GM12878 (cell line): ENCODE measurements at regions not wholly inside any gene's neighbourhood (a gene's known extent, or its start where the extent isn't known, plus 50 kb on each side); places are given as distances from the start of the nearest gene placed in this dataset.

Experiments used
- ATAC-seq: fragments of 200-7000 bp; cut with Tn5 transposase; 3 replicates; pipeline ENCODE4 v1.9.1; 2020; ENCODE audit warnings: mild to moderate bottlenecking, moderate library complexity
- BruUV-seq: library from RNA; stranded (reverse); fragments of 400-500 nt; replicated peaks from 2 replicates; lab custom pipeline; 2021; lab: Mats Ljungman, UMichigan
- CTCF ChIA-PET: fragments of 300-600 bp; sonication (Branson Sonifier 250); formaldehyde crosslinking; extraction: SDS; loops from one replicate; lab custom pipeline; 2021; ENCODE audit warnings: inconsistent platforms; lab: Yijun Ruan, JAX
- POLR2A ChIA-PET: fragments of 350-600 bp; formaldehyde crosslinking; extraction: SDS; loops from one replicate; lab custom pipeline; 2021; ENCODE audit warnings: inconsistent platforms; lab: Charles Lee
- RAD21 ChIA-PET: fragments of 300-600 bp; sonication (Branson Sonifier 250); formaldehyde crosslinking; loops from one replicate; lab custom pipeline; 2023; ENCODE audit warnings: antibody characterized with exemption; ENCODE audit not compliant: unreplicated experiment; lab: Charles Lee
- SMC1A ChIA-PET: fragments of 300-600 bp; sonication (Branson Sonifier 250); formaldehyde crosslinking; loops from one replicate; lab custom pipeline; 2023; ENCODE audit not compliant: unreplicated experiment, uncharacterized antibody; lab: Charles Lee
- DNase-seq: peaks from one replicate; pipeline ENCODE4 v3.0.0-alpha.2; 2011; ENCODE audit warnings: low read depth, low spot score
- FAIRE-seq: peaks from 3 replicates; lab custom pipeline; 2011; peaks lifted over from hg19 to GRCh38; lab: Jason Lieb, UNC
- H2AFZ ChIP-seq: 2 replicates; pipeline ENCODE4 v1.6.0; 2011; ENCODE audit warnings: low read depth, low read length, control low read depth; ENCODE audit not compliant: control insufficient read depth
- H3K27ac ChIP-seq: 2 replicates; pipeline ENCODE4 v1.5.1; 2011; ENCODE audit warnings: control low read depth; ENCODE audit not compliant: control insufficient read depth, insufficient read depth
- H3K27me3 ChIP-seq, 2 experiments: replicated peaks in 1 of 2; 2 replicates each; pipeline versions ENCODE4 v1.6.0 to v1.6.1; 2011; ENCODE audit warnings: low read length in 1 of 2; ENCODE audit not compliant: control insufficient read depth in 2 of 2, insufficient read depth in 2 of 2
- H3K36me3 ChIP-seq, 2 experiments: 2 replicates each; pipeline ENCODE4 v1.5.1; 2011; ENCODE audit warnings: low read length in 1 of 2; ENCODE audit not compliant: control insufficient read depth in 2 of 2, insufficient read depth in 2 of 2
- H3K4me1 ChIP-seq: 2 replicates; pipeline ENCODE4 v1.6.1; 2011; ENCODE audit warnings: mild to moderate bottlenecking, low read length, moderate library complexity, mixed read lengths; ENCODE audit not compliant: control insufficient read depth, insufficient read depth
- H3K4me2 ChIP-seq: 2 replicates; pipeline ENCODE4 v1.6.0; 2011; ENCODE audit warnings: control low read depth; ENCODE audit not compliant: control insufficient read depth, insufficient read depth
- H3K4me3 ChIP-seq: fragments of 200-600 bp; sonication (generic); 2 replicates; pipeline ENCODE4 v1.5.1; 2016
- H3K79me2 ChIP-seq: 2 replicates; pipeline ENCODE4 v1.6.0; 2011; ENCODE audit warnings: low read length; ENCODE audit not compliant: control insufficient read depth, insufficient read depth
- H3K9ac ChIP-seq: 2 replicates; pipeline ENCODE4 v1.8.0; 2011; ENCODE audit warnings: low read length, control low read depth, mixed read lengths; ENCODE audit not compliant: control insufficient read depth, insufficient read depth
- H3K9me3 ChIP-seq: replicated peaks from 3 replicates; pipeline ENCODE4 v1.5.1; 2011; ENCODE audit warnings: mild to moderate bottlenecking, low read length; ENCODE audit not compliant: control insufficient read depth, insufficient read depth
- H4K20me1 ChIP-seq: 2 replicates; pipeline ENCODE4 v1.6.0; 2011; ENCODE audit not compliant: control insufficient read depth, insufficient read depth
- GATAD2B ChIP-seq: fragments of 450-650 bp; conservative IDR thresholded peaks from 2 replicates; pipeline ENCODE4 v1.6.1; 2017; ENCODE audit warnings: low read depth, mild to moderate bottlenecking, moderate library complexity
- IKZF1 ChIP-seq: fragments of 450-650 bp; conservative IDR thresholded peaks from 2 replicates; pipeline ENCODE4 v1.6.1; 2017; ENCODE audit warnings: antibody characterized with exemption, mild to moderate bottlenecking
- IKZF2 ChIP-seq, 2 experiments: fragments of 450-650 bp; IDR thresholded peaks; 2 replicates each; pipeline ENCODE4 v1.6.1; 2017; ENCODE audit warnings: mild to moderate bottlenecking in 2 of 2, moderate library complexity in 2 of 2
- KAT2A ChIP-seq: conservative IDR thresholded peaks from 2 replicates; pipeline ENCODE4 v1.6.1; 2011; ENCODE audit warnings: low read depth, low read length; ENCODE audit not compliant: control insufficient read depth
- KDM1A ChIP-seq: fragments of 200-600 bp; sonication (generic); IDR thresholded peaks from 2 replicates; pipeline ENCODE4 v1.6.1; 2016; ENCODE audit warnings: borderline replicate concordance
- RBBP5 ChIP-seq: fragments of 200-600 bp; sonication (generic); conservative IDR thresholded peaks from 2 replicates; pipeline ENCODE4 v1.6.1; 2016
- TBL1XR1 ChIP-seq: IDR thresholded peaks from 2 replicates; pipeline ENCODE4 v1.6.1; 2012; ENCODE audit warnings: low read depth, low read length, improper control_type of control experiment
- ZNF274 ChIP-seq: IDR thresholded peaks from one replicate; pipeline ENCODE4 v1.8.0; 2011; ENCODE audit not compliant: insufficient read length, insufficient read depth
- ZNF384 ChIP-seq: IDR thresholded peaks from 2 replicates; pipeline ENCODE4 v1.6.1; 2012; ENCODE audit warnings: low read depth, mild to moderate bottlenecking, low read length, improper control_type of control experiment, borderline replicate concordance
- ZNF622 ChIP-seq: fragments of 450-650 bp; IDR thresholded peaks from 2 replicates; pipeline ENCODE4 v1.6.1; 2017; ENCODE audit warnings: mild to moderate bottlenecking, inconsistent platforms
- WGBS: methylation state at CpG from one replicate; pipeline ENCODE4 v1.1.6; 2016; ENCODE audit warnings: low lambda C conversion rate; ENCODE audit not compliant: insufficient replicate concordance, insufficient coverage; ENCODE audit errors: missing lambda C conversion rate; 5-methylcytosine and 5-hydroxymethylcytosine counted together
- in situ Hi-C: fragments of 300-500 bp; cut with MboI; formaldehyde crosslinking; loops from 9 replicates; pipeline ENCODE4 v1.14.3; 2018; ENCODE audit warnings: mixed read lengths
- intact Hi-C: fragments of 100-400 bp; cut with micrococcal nuclease; formaldehyde crosslinking; loops from one replicate; pipeline ENCODE4 v1.14.2; 2022; ENCODE audit not compliant: unreplicated experiment
- TF ChIP-seq, protein P1 (sequence below): IDR thresholded peaks from 2 replicates; pipeline ENCODE4 v1.6.1; 2012; ENCODE audit warnings: mild to moderate bottlenecking, low read depth, low read length
- TF ChIP-seq, protein P2 (sequence below): IDR thresholded peaks from 2 replicates; pipeline ENCODE4 v1.6.1; 2012; ENCODE audit warnings: improper control_type of control experiment, low read depth, low read length; ENCODE audit not compliant: insufficient replicate concordance
- TF ChIP-seq, protein P3 (sequence below): IDR thresholded peaks from 2 replicates; pipeline ENCODE4 v1.6.1; 2012; ENCODE audit warnings: low read depth, low read length, improper control_type of control experiment
- TF ChIP-seq, protein P4 (sequence below): fragments of 450-650 bp; IDR thresholded peaks from 2 replicates; pipeline ENCODE4 v1.6.1; 2017; ENCODE audit warnings: mild to moderate bottlenecking, low read depth, inconsistent platforms; ENCODE audit not compliant: poor library complexity, severe bottlenecking

- WGBS = 20% methylated on average over 4 of the region's 4 CpGs
- intact Hi-C loops = no loop called here
- ChIA-PET RAD21 (no interaction called here), CTCF (interaction anchor here (1.0 kb wide), 1 partner anchor 24 kb away, joined by 3 read pairs; no protein-coding TSS in a partner anchor), SMC1A (no interaction called here), POLR2A (no interaction called here)
- H3K9me3 ChIP-seq = no peaks in the 10 kb centered on the region
- in situ Hi-C loops = no loop called here
- FAIRE-seq (no peak), ATAC-seq (no peak), DNase-seq (no peak)
- no peaks in the 10 kb centered on the region for H4K20me1 ChIP-seq
- no peak overlapping the region for H3K27ac ChIP-seq
- H2AFZ ChIP-seq = no peak overlapping the region
- H3K27me3 ChIP-seq = no peaks in the 10 kb centered on the region
- H3K79me2 ChIP-seq = no peaks in the 10 kb centered on the region
- no peak overlapping the region for H3K9ac ChIP-seq
- H3K4me2 ChIP-seq = no peak overlapping the region
- H3K4me1 ChIP-seq = no peaks in the 10 kb centered on the region
- no TSS peak for BruUV-seq
- no peak overlapping the region for H3K4me3 ChIP-seq
- H3K36me3 ChIP-seq = no peaks in the 10 kb centered on the region
- TF ChIP-seq ZNF622 = no peak
- TF ChIP-seq, protein P1, sequence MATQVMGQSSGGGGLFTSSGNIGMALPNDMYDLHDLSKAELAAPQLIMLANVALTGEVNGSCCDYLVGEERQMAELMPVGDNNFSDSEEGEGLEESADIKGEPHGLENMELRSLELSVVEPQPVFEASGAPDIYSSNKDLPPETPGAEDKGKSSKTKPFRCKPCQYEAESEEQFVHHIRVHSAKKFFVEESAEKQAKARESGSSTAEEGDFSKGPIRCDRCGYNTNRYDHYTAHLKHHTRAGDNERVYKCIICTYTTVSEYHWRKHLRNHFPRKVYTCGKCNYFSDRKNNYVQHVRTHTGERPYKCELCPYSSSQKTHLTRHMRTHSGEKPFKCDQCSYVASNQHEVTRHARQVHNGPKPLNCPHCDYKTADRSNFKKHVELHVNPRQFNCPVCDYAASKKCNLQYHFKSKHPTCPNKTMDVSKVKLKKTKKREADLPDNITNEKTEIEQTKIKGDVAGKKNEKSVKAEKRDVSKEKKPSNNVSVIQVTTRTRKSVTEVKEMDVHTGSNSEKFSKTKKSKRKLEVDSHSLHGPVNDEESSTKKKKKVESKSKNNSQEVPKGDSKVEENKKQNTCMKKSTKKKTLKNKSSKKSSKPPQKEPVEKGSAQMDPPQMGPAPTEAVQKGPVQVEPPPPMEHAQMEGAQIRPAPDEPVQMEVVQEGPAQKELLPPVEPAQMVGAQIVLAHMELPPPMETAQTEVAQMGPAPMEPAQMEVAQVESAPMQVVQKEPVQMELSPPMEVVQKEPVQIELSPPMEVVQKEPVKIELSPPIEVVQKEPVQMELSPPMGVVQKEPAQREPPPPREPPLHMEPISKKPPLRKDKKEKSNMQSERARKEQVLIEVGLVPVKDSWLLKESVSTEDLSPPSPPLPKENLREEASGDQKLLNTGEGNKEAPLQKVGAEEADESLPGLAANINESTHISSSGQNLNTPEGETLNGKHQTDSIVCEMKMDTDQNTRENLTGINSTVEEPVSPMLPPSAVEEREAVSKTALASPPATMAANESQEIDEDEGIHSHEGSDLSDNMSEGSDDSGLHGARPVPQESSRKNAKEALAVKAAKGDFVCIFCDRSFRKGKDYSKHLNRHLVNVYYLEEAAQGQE = no peak
- TF ChIP-seq TBL1XR1 = no peak
- TF ChIP-seq, protein P2, sequence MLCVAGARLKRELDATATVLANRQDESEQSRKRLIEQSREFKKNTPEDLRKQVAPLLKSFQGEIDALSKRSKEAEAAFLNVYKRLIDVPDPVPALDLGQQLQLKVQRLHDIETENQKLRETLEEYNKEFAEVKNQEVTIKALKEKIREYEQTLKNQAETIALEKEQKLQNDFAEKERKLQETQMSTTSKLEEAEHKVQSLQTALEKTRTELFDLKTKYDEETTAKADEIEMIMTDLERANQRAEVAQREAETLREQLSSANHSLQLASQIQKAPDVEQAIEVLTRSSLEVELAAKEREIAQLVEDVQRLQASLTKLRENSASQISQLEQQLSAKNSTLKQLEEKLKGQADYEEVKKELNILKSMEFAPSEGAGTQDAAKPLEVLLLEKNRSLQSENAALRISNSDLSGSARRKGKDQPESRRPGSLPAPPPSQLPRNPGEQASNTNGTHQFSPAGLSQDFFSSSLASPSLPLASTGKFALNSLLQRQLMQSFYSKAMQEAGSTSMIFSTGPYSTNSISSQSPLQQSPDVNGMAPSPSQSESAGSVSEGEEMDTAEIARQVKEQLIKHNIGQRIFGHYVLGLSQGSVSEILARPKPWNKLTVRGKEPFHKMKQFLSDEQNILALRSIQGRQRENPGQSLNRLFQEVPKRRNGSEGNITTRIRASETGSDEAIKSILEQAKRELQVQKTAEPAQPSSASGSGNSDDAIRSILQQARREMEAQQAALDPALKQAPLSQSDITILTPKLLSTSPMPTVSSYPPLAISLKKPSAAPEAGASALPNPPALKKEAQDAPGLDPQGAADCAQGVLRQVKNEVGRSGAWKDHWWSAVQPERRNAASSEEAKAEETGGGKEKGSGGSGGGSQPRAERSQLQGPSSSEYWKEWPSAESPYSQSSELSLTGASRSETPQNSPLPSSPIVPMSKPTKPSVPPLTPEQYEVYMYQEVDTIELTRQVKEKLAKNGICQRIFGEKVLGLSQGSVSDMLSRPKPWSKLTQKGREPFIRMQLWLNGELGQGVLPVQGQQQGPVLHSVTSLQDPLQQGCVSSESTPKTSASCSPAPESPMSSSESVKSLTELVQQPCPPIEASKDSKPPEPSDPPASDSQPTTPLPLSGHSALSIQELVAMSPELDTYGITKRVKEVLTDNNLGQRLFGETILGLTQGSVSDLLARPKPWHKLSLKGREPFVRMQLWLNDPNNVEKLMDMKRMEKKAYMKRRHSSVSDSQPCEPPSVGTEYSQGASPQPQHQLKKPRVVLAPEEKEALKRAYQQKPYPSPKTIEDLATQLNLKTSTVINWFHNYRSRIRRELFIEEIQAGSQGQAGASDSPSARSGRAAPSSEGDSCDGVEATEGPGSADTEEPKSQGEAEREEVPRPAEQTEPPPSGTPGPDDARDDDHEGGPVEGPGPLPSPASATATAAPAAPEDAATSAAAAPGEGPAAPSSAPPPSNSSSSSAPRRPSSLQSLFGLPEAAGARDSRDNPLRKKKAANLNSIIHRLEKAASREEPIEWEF = no peak
- TF ChIP-seq ZNF274 = no peak
- no peak for TF ChIP-seq RBBP5
- TF ChIP-seq, protein P3, sequence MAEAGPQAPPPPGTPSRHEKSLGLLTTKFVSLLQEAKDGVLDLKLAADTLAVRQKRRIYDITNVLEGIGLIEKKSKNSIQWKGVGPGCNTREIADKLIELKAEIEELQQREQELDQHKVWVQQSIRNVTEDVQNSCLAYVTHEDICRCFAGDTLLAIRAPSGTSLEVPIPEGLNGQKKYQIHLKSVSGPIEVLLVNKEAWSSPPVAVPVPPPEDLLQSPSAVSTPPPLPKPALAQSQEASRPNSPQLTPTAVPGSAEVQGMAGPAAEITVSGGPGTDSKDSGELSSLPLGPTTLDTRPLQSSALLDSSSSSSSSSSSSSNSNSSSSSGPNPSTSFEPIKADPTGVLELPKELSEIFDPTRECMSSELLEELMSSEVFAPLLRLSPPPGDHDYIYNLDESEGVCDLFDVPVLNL = no peak
- TF ChIP-seq IKZF1 = no peak
- TF ChIP-seq IKZF2 (IDR thresholded peaks at IDR 0.05) = no peak
- no peak for TF ChIP-seq ZNF384
- no peak for TF ChIP-seq KAT2A
- no peak for TF ChIP-seq KDM1A
- TF ChIP-seq, protein P4, sequence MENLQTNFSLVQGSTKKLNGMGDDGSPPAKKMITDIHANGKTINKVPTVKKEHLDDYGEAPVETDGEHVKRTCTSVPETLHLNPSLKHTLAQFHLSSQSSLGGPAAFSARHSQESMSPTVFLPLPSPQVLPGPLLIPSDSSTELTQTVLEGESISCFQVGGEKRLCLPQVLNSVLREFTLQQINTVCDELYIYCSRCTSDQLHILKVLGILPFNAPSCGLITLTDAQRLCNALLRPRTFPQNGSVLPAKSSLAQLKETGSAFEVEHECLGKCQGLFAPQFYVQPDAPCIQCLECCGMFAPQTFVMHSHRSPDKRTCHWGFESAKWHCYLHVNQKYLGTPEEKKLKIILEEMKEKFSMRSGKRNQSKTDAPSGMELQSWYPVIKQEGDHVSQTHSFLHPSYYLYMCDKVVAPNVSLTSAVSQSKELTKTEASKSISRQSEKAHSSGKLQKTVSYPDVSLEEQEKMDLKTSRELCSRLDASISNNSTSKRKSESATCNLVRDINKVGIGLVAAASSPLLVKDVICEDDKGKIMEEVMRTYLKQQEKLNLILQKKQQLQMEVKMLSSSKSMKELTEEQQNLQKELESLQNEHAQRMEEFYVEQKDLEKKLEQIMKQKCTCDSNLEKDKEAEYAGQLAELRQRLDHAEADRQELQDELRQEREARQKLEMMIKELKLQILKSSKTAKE = no peak
- no peak for TF ChIP-seq GATAD2B
Observed at GRCh38 chr3:1515882-1516281, 423.1 kb downstream of the CNTN6 start.
